ENCODE measurements at regions not wholly inside any gene's neighbourhood (a gene's known extent, or its start where the extent isn't known, plus 50 kb on each side); places are given as distances from the start of the nearest gene placed in this dataset.

- DNase-seq, result no peak
These were observed 114.6 kb downstream of the PAX1 start for GRCh38 chr20:21820045-21820444.

- no peak for DNase-seq
These were observed 106.9 kb downstream of the PAX1 start for GRCh38 chr20:21812379-21812778.

- no peak for DNase-seq
These were observed 104.6 kb downstream of the PAX1 start for GRCh38 chr20:21809961-21810523.

- DNase-seq, result no peak
These were observed 103.6 kb downstream of the PAX1 start for GRCh38 chr20:21808863-21809664.

GRCh38 chr20:21808139-21808538, 102.7 kb downstream of the PAX1 start:
- DNase-seq, result no peak

- no peak for DNase-seq
These were observed 99.3 kb downstream of the PAX1 start for GRCh38 chr20:21804802-21805201.

GRCh38 chr20:21801193-21801592, 95.7 kb downstream of the PAX1 start:
- DNase-seq, result no peak

- DNase-seq, result no peak
These were observed 92.9 kb downstream of the PAX1 start for GRCh38 chr20:21798384-21798783.

GRCh38 chr20:21796059-21796458, 90.6 kb downstream of the PAX1 start:
- no peak for DNase-seq

- no peak for DNase-seq
These were observed 82.6 kb downstream of the PAX1 start for GRCh38 chr20:21788082-21788481.

GRCh38 chr20:21781446-21782075, 76.1 kb downstream of the PAX1 start:
- no peak for DNase-seq

- DNase-seq, result no peak
These were observed 75.1 kb downstream of the PAX1 start for GRCh38 chr20:21780528-21780927.
